GM18511 (cell line): ENCODE measurements at regions not wholly inside any gene's neighbourhood (a gene's known extent, or its start where the extent isn't known, plus 50 kb on each side); places are given as distances from the start of the nearest gene placed in this dataset.
"Not testable (repeated sequence)": the region's sequence is repeated elsewhere in the genome, so short reads cannot be mapped to it uniquely, and the experiment has no call there.

ENCODE experiments used
- ATAC-seq: cut with Tn5 transposase; IDR thresholded peaks from one replicate; pipeline ENCODE4 v1.9.1; 2021; ENCODE audit warnings: mild to moderate bottlenecking, moderate library complexity; ENCODE audit not compliant: unreplicated experiment

GRCh38 chrX:56125946-56126345 lies 106.2 kb upstream of the KLF8 start:
- ATAC-seq: no peak

- ATAC-seq: no peak
Measured at GRCh38 chrX:56130031-56130430, 102.1 kb upstream of the KLF8 start.

- no peak for ATAC-seq
Measured at GRCh38 chrX:56130436-56130835, 101.7 kb upstream of the KLF8 start.

GRCh38 chrX:56164135-56164534 lies 68.0 kb upstream of the KLF8 start:
- not testable (repeated sequence) for ATAC-seq
